Superior temporal gyrus (tissue), 1 donor: ENCODE measurements at regions not wholly inside any gene's neighbourhood (a gene's known extent, or its start where the extent isn't known, plus 50 kb on each side); places are given as distances from the start of the nearest gene placed in this dataset.

ENCODE experiments used
- DNase-seq: peaks from one replicate; pipeline ENCODE4 v3.0.0-alpha.2; 2016; ENCODE audit errors: extremely low spot score

- no peak for DNase-seq
Measured at GRCh38 chr5:56346741-56347535, 113.8 kb upstream of the ANKRD55 start.

- DNase-seq, result no peak
Measured at GRCh38 chr5:56346044-56346710, 113.0 kb upstream of the ANKRD55 start.

GRCh38 chr5:56345352-56345751 lies 112.2 kb upstream of the ANKRD55 start:
- no peak for DNase-seq

- DNase-seq, result no peak
Measured at GRCh38 chr5:56344594-56344993, 111.5 kb upstream of the ANKRD55 start.

- no peak for DNase-seq
Measured at GRCh38 chr5:56343988-56344387, 110.9 kb upstream of the ANKRD55 start.

DNA sequence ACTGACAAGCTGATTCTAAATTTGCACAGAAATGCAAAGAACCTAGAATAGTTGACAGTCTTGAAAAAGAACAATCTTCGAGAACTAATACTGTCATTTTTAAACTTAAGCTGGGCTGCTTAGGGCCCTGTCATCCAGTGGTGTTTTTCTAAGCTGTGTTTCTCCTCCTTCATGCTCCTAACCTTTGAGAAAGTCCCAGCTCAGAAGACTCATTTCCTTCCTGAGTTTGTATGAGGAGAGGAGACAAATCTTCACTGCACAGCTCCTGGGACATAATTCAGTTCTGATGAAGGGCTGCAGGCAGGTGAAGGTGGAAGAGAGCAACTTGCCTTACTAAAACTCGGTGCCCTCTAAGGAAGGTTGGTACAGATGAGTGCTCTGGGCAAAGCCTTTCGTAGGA lies 109.5 kb upstream of the ANKRD55 start:
- no peak for DNase-seq

- no peak for DNase-seq
Measured at GRCh38 chr5:56340196-56340980, 107.3 kb upstream of the ANKRD55 start.

- DNase-seq, result no peak
Measured at GRCh38 chr5:56339732-56340131, 106.6 kb upstream of the ANKRD55 start.

GRCh38 chr5:56337715-56338319 lies 104.7 kb upstream of the ANKRD55 start:
- no peak for DNase-seq

GRCh38 chr5:56335212-56335611 lies 102.1 kb upstream of the ANKRD55 start:
- no peak for DNase-seq

DNA sequence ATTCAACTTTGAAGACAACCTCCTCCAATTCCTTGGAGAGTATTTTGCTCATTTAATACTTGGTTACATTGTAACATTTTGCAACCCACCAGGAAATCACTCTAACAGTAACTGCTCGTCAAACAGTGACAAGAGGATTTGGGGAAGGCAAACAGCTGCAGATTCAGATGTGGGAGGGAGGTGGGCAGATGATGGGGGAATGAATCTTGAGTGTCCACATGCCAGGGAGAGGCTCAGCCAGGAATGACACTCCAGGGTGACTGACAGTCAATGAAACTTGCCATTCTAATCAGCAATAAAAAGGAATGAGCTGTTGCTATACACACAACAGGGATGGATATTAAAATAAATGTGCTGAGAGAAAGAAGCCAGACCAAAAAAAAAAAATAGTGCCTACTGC lies 97.7 kb upstream of the ANKRD55 start:
- DNase-seq, result no peak

- DNase-seq, result no peak
Measured at GRCh38 chr5:56330167-56330566, 97.0 kb upstream of the ANKRD55 start.

DNA sequence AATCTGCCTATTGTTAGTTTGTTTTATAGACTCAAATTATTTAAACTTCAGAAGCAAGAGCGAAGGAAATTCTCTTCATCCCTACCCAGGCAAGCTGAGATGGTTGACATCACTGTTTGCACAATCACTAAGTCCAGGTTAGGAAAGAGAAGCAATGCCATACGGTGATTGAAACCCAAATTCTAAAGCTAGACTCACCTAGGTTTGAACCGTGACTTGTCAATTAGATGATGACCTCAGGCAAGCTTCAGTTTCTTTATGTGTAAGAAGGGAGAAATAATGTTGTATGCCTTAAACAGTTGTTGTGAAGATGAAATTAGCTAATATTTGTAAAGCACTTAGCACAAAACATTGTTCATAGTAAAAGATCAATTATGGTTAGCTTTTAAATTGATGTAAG lies 96.5 kb upstream of the ANKRD55 start:
- DNase-seq, result no peak

GRCh38 chr5:56328753-56329560 lies 95.8 kb upstream of the ANKRD55 start:
- DNase-seq, result no peak

GRCh38 chr5:56327809-56328208 lies 94.7 kb upstream of the ANKRD55 start:
- no peak for DNase-seq

DNA sequence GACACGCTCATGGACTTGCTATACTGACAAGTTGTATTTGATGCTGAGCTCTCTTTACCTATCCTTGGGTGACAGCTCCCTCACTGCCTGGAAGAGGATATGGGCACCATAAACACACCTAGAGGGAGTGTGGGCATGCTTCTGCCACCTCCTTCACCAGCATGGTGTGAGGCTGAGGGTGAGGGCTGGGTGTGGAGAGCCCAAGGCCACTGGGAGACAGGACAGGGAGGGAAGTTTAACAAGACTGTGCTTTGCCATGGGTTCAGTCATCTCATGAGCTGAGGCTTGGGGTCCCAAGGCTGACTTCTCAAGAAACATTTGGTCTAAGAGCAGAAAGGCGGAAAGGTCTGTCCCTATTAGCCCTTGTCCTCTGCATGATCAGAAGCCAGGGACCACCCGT lies 93.6 kb upstream of the ANKRD55 start:
- DNase-seq, result no peak

GRCh38 chr5:56326116-56326515 lies 93.0 kb upstream of the ANKRD55 start:
- no peak for DNase-seq

- DNase-seq, result no peak
Measured at GRCh38 chr5:56325039-56325438, 91.9 kb upstream of the ANKRD55 start.

- no peak for DNase-seq
Measured at GRCh38 chr5:56323505-56323904, 90.4 kb upstream of the ANKRD55 start.

DNA sequence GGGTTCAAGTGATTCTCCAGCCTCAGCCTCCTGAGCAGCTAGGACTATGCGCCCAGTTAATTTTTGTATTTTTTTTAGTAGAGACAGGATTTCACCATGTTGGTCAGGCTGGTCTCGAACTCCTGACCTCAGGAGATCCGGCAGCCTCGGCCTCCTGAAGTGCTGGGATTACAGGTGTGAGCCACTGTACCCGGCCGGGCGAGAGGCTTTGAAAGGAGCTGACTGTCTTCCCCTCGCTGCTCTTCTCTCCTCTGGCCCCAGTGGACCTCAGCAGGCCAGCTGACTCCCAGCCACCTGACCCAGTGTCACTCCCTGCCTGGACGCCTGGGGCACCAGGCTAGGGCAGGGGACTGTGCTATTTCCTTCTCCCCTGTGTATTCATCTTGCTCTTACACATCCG lies 89.5 kb upstream of the ANKRD55 start:
- no peak for DNase-seq

GRCh38 chr5:56321236-56321881 lies 88.2 kb upstream of the ANKRD55 start:
- no peak for DNase-seq
